ENCODE measurements at regions not wholly inside any gene's neighbourhood (a gene's known extent, or its start where the extent isn't known, plus 50 kb on each side); places are given as distances from the start of the nearest gene placed in this dataset.

DNA sequence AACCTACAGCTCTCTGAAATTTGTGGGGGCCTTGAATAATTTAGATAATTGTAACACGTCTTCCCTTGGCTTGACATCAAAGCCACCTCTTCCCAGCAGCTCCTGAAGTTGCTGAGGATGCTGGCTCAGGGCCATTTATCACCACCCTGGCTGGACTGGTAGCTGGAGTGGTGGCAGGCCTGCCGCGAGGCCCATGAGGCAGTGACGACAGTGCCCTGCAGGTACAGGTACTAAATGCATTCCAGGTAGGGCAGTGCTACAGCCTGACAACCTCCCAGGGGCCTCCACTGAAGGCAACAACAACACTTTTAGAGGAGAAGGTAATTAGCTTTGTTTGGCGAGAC is 270.2 kb upstream of the KLF4 start:
- H3K4me1 Mint-ChIP-seq: no peaks in the 10 kb centered on the region

DNA sequence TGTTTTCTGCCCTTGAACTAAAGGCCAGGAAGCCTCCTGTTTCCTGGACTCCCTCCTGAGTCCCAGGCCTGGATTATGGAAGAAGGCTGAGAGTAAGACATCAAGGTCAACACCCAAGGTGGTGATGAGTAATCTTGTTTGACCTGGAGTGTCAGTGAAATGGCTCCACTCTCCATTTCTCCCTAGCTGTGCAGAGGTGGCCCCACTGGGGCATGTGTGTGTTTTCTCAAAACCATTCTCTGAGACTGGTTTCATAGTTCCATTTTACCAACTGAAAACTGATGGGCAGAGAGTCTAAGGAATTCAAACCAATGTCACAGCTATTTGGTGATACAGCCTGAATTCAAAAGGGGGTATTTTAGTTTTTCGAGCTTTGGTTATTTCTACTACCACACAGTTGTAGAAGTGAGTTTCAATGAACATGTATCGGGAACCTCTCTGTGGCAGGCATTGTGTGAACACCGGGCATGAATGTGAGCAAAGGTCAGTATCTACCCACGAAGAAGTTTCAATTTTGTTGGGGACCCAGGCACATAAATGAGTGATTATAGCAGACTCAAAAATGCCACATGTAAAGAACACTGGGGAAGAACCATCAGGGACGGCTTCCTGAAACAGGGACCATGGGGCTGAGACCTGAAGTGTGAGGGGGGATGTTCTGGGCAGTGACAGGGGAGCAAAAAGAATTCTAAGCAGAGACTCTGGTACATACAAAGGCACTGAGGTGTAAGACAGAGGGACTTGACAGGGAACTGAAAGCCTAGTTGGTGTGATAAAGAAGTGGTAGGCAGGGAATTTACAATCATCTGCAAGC is 269.6 kb upstream of the KLF4 start:
- Mint-ChIP-seq H3K36me3 (ENCODE audit: low read depth) (no peaks in the 10 kb centered on the region), H3K27me3 (no peaks in the 10 kb centered on the region), H3K4me1 (no peaks in the 10 kb centered on the region), H3K9me3 (peaks cover 4% of the 10 kb centered on the region), H3K27ac (no peak overlapping the region), H3K4me3 (no peak overlapping the region)
- intact Hi-C loops (cut with micrococcal nuclease): no loop called here
- no peak for DNase-seq

More for the DNA sequence above, 270.2 kb upstream of the KLF4 start:
- intact Hi-C loops (cut with micrococcal nuclease): no loop called here
- H3K9me3 Mint-ChIP-seq: peaks cover 4% of the 10 kb centered on the region
- H3K27me3 Mint-ChIP-seq: no peaks in the 10 kb centered on the region
- no peaks in the 10 kb centered on the region for H3K36me3 Mint-ChIP-seq (ENCODE audit: low read depth)
- no peak overlapping the region for H3K27ac Mint-ChIP-seq
- DNase-seq: no peak
- H3K4me3 Mint-ChIP-seq: no peak overlapping the region

DNA sequence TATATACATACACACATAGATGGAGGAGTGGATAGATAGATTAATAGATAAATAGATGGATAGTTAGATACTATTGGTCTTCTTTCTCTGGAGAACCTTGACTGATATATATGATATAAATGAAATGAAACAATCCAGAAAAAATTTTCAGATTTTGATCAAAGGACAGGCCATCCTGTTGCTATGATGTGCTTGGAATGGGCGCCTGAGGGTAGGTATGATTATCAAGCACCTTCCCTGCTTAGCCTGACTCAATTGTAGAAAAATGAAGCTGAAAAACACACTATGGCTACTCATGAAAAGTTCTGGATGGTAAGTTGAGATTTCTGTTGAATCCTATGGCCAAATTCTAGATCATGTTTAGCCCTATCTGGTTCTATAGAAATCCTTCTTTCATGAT is 266.5 kb upstream of the KLF4 start:
- H3K4me1 Mint-ChIP-seq: no peaks in the 10 kb centered on the region
- no peaks in the 10 kb centered on the region for H3K36me3 Mint-ChIP-seq (ENCODE audit: low read depth)
- H3K27ac Mint-ChIP-seq: no peak overlapping the region
- no peaks in the 10 kb centered on the region for H3K9me3 Mint-ChIP-seq
- intact Hi-C loops (cut with micrococcal nuclease): no loop called here
- H3K4me3 Mint-ChIP-seq: no peak overlapping the region
- H3K27me3 Mint-ChIP-seq: no peaks in the 10 kb centered on the region
- no peak for DNase-seq

DNA sequence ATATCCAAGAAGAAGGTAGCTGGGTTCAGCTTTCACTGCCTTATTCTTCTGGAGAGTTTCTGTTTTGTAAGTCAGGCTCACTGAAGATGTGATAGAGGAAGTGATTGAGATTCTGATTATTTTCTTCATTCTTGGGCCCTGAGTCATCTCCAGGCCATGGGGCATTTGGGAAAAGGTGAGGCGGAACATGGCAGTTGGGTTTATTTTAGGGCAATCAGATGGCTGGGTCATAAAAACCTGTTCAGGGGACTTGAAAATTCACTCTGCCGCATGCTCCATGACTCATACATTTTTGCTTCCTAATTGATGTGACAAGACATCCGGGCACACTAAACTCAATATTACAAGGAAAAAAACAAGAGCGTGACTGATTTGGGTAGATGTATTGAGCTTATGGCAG is 265.7 kb upstream of the KLF4 start:
- Mint-ChIP-seq H3K4me3 (no peak overlapping the region), H3K4me1 (no peaks in the 10 kb centered on the region), H3K9me3 (no peaks in the 10 kb centered on the region), H3K27ac (no peak overlapping the region), H3K27me3 (no peaks in the 10 kb centered on the region), H3K36me3 (ENCODE audit: low read depth) (no peaks in the 10 kb centered on the region)
- DNase-seq: no peak
- intact Hi-C loops (cut with micrococcal nuclease): no loop called here

DNA sequence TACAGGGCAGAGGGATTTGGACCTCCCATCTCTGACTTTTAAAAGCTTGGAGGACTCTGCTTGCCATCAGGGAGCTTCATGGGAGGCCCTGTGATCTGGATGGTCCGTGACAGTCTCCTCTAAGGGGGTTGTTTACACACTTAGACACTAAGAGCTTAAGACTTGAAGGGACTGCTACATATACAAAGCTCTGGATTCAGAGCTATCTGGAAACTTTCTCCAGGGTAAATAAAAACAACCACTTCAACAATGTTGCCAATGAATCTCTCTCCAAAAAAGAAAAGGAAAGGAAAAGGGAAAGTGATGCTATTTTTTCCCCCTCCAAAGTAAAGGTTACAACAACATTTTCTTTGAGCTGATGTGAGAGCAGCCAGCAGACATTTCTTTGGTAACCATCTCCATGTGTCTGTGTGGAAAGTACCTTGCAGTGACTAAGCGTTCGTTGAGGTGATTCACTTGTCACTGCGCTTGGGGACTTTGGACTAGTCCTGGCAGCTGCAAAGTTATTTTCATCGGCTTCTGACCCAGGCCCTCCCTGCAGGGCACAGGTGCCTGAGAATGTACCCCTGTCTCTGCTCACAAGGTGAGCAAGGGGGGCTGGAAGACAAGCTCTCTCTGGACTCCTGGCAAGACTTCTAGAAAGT is 262.1 kb upstream of the KLF4 start:
- H3K4me1 Mint-ChIP-seq: no peaks in the 10 kb centered on the region
- no peaks in the 10 kb centered on the region for H3K27me3 Mint-ChIP-seq
- peaks cover 4% of the 10 kb centered on the region for H3K9me3 Mint-ChIP-seq
- intact Hi-C loops (cut with micrococcal nuclease): no loop called here
- no peaks in the 10 kb centered on the region for H3K36me3 Mint-ChIP-seq (ENCODE audit: low read depth)
- peak; percentile 56 for DNase-seq
- peak overlapping the region; percentile 45 for H3K27ac Mint-ChIP-seq
- no peak overlapping the region for H3K4me3 Mint-ChIP-seq

DNA sequence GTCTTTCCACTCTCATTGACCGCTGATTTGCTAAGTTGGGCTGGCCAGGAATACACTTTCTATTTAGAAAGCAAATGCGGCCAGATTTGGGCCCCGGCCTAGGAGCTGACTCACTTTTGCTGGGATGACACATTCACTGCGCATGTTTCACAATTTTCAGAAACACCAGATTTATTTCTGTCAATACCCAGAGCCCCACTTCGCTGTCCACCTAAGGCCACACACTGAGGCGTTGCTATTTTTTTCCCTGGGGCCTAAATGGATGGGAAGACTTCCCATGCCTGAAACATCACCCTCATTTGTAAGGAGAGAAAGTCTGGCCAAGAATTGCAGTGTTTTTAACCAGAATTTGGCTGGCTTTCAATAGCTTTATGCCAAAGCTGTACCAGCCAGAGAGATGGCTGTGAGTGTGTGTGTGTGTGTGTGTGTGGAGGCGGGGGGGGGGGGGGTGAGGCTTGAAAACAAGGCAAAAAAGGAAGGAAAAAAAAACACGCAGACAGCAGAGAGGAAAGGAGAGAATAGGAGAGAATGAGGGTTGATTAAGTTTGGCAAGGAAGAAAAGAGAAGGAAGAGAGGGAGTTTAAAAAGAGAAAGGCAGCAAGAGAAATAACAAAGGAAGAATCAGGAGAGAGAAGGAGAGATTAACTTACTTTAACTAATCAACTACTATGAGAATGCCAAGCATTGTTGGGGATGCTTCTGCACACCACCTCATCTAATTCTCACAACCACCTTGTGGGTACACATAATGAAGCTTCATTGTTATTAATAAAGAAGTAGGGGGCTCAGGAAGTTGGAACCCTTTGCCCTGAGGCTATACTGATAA is 261.4 kb upstream of the KLF4 start:
- no peak overlapping the region for H3K27ac Mint-ChIP-seq
- no peaks in the 10 kb centered on the region for H3K4me1 Mint-ChIP-seq
- no peaks in the 10 kb centered on the region for H3K27me3 Mint-ChIP-seq
- DNase-seq: no peak
- intact Hi-C loops (cut with micrococcal nuclease): no loop called here
- H3K9me3 Mint-ChIP-seq: peaks cover 4% of the 10 kb centered on the region
- no peaks in the 10 kb centered on the region for H3K36me3 Mint-ChIP-seq (ENCODE audit: low read depth)
- H3K4me3 Mint-ChIP-seq: no peak overlapping the region

DNA sequence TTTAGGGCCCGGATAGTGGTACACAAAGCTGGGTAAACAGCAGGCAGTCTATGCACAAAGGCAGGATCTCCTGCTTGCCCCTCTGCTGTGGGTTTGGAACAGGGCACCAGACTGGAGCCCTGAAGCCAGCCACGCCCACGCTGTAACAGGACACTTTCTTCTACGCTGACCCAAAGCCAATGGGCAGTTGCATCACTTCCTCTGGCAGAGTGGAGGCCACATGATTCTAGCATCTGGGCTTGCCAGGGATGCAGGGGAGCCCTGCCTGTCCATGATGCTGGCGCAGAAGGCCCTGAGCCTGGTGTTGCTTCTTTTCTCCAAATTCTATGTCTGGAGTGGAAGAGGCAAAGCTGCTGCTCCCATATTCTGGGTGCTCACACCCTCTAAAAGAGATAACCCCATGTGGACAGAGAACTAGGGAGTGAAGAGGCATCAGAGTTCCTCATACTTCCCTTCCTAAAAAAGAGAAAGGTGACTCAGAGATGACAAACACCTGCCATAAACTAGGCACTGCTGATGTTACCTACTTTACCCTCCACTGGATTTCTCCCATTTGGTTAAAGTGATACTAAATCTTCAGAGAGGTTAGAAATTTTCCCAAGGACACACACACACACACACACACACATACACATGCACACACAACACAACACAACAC is 260.3 kb upstream of the KLF4 start:
- H3K4me3 Mint-ChIP-seq: no peak overlapping the region
- H3K9me3 Mint-ChIP-seq: peaks cover 4% of the 10 kb centered on the region
- H3K27ac Mint-ChIP-seq: no peak overlapping the region
- no peaks in the 10 kb centered on the region for H3K4me1 Mint-ChIP-seq
- no peaks in the 10 kb centered on the region for H3K36me3 Mint-ChIP-seq (ENCODE audit: low read depth)
- H3K27me3 Mint-ChIP-seq: no peaks in the 10 kb centered on the region
- intact Hi-C loops (cut with micrococcal nuclease): no loop called here
- DNase-seq: no peak

DNA sequence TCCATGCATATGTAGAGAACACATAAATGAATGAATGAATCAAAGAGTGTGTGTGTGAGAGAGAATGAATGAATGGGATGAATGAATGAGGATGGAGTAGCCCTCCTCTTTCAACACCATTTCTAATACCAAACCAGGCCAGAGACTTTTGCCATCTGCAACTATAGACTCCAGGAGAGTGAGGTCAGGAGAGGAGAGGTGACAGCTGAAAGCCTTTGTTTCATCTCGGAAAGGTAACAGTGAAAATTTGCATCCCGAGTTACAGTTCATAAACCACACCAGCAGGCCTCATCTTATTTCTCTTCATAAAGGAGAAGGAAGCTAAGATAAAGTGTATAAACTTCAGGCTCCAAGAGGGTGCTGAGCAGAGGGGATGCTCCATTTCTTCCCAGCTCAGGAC is 255.3 kb upstream of the KLF4 start:
- Mint-ChIP-seq H3K4me3 (no peak overlapping the region), H3K27me3 (no peaks in the 10 kb centered on the region), H3K36me3 (ENCODE audit: low read depth) (no peaks in the 10 kb centered on the region), H3K27ac (no peak overlapping the region), H3K9me3 (peaks cover 4% of the 10 kb centered on the region), H3K4me1 (no peaks in the 10 kb centered on the region)
- DNase-seq: no peak
- intact Hi-C loops (cut with micrococcal nuclease): no loop called here

DNA sequence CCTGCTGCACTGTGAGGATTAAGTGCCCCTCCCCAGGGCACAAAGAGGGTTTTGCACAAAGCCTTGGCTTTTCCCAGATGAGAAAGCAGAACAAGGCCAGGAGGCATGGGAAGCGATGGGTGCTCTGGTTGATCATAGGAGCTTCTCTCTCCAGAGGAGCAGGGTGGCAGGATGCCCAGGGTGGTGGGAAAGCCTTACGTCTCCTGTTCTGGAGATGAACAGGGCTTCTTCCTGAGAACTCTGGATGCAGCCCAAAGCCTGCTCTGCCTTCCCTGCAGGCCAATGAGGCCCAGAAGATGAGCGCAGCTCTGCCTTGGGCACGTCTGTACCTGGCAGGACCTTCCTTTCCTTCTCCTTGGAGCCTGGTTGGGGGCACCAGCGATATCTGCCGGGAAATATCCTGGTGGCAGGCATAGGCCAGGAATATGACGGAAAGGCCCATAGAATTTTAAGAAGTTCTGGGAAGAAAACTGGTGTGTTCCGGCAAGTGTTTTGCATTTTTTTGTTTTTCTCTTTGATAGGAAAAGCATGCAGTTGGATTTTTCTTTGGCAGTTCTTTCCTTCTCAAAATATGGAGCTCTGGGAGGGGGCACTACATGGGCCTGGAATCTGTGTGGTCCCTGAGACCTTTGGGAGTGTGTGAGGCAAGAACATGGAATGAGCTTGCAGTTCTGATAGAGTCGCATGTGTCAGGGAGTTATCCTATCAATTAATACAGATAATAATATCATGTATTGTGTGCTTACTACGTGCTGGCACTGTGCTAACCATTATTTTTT is 253.2 kb upstream of the KLF4 start:
- Mint-ChIP-seq H3K4me3 (no peak overlapping the region), H3K27me3 (no peaks in the 10 kb centered on the region), H3K36me3 (ENCODE audit: low read depth) (no peaks in the 10 kb centered on the region), H3K4me1 (no peaks in the 10 kb centered on the region), H3K27ac (no peak overlapping the region), H3K9me3 (peaks cover 4% of the 10 kb centered on the region)
- no peak for DNase-seq
- intact Hi-C loops (cut with micrococcal nuclease): no loop called here

DNA sequence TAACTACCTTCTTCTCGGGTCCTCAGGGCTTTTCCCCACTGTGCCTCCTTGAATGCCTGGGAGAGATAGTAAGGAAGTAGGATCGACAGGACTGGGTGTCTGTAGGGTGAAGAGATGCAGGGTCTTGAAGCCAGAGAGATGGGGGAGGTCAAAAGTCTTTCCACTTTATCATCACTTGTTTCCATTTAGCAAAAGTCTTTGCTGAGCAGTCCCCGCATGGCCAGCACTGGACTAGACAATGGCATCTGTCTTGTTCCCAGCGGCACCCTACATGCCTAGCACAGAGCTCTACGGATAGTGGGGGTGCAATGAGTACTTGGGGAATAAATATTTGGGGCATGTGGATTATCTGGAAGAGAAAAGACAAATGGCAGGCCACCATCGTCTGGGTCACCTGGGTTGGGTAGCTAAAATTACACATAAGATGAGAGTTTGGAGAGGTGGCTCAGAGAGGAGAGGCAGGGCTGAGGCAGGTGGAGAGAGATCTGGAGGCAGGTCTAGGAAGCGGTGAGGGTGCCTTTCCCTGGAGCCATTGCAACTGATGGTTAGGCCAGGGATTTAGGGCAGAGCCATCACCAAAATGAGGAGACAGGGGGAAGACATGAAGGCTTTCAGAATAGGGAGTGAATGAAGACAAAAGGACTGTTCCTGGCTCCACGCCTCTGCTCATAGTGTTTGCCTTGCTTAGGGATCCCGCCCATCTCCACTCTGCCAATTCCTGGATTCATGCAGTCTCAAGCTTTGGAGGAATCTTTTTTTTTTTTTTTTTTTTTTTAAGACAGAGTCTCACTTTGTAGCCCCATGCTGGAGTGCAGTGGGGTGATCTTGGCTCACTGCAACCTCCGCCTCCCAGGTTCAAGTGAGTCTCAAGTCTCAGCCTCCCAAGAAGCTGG is 250.8 kb upstream of the KLF4 start:
- DNase-seq: no peak
- Mint-ChIP-seq H3K4me1 (no peaks in the 10 kb centered on the region), H3K4me3 (no peak overlapping the region), H3K9me3 (no peaks in the 10 kb centered on the region), H3K27ac (no peak overlapping the region), H3K36me3 (ENCODE audit: low read depth) (no peaks in the 10 kb centered on the region), H3K27me3 (no peaks in the 10 kb centered on the region)
- intact Hi-C loops (cut with micrococcal nuclease): no loop called here

DNA sequence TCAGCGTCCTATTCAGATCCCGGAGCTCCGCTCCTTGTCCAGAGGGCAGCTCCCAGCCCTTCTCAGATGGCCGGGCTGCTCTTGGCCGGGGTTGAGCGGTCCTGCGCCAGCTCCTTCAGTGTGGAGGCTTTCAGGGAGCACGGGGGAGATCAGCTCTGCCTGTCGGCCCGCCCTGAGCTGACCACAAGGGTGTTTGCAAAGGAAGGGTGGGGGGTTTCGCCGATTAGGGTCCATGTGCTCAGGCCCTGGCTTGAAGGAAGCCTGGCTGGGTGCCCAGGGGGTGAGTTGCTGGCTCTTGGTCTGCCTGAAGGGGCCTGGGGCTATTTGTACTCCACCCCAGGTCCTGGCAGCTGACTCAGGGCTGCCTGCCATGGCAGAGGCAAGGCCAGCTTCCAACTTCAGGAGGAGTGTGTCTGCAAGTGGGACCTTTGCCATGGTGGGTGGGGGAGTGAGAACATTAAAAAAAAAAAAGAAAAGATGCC is 250.1 kb upstream of the KLF4 start:
- intact Hi-C loops (cut with micrococcal nuclease): no loop called here
- no peaks in the 10 kb centered on the region for H3K27me3 Mint-ChIP-seq
- no peaks in the 10 kb centered on the region for H3K36me3 Mint-ChIP-seq (ENCODE audit: low read depth)
- no peak for DNase-seq
- no peaks in the 10 kb centered on the region for H3K9me3 Mint-ChIP-seq
- H3K27ac Mint-ChIP-seq: no peak overlapping the region
- H3K4me3 Mint-ChIP-seq: no peak overlapping the region
- no peaks in the 10 kb centered on the region for H3K4me1 Mint-ChIP-seq

DNA sequence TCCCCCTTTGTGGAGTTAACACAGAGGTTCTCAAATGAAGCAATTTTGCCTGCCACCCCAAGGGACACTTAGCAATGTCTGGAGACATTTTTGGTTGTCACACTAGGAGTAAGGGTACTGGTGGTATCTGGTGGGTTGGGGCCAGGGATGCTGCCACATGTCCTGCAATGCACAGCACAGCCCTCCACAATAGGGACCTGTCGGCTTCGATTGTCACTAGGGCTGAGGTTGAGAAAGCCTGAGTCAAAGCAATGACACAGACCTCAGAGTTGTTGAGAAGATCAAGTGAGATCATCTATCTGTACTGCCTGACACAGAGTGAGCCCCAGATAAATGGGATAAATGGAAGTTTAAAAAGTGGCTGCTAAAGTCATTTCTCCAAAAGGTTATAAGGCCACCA is 249.2 kb upstream of the KLF4 start:
- H3K27me3 Mint-ChIP-seq: no peaks in the 10 kb centered on the region
- no peaks in the 10 kb centered on the region for H3K4me1 Mint-ChIP-seq
- no peaks in the 10 kb centered on the region for H3K36me3 Mint-ChIP-seq (ENCODE audit: low read depth)
- intact Hi-C loops (cut with micrococcal nuclease): no loop called here
- H3K27ac Mint-ChIP-seq: no peak overlapping the region
- H3K4me3 Mint-ChIP-seq: no peak overlapping the region
- no peaks in the 10 kb centered on the region for H3K9me3 Mint-ChIP-seq
- DNase-seq: no peak

All from activated CD4-positive, alpha-beta T cell treated with anti-CD3 and anti-CD28 coated beads, Interleukin-2, amount 10 ng/mL, durations not matched to agents 24 days and 14 days (primary cell).